HG02981 (cell line): ENCODE measurements at regions not wholly inside any gene's neighbourhood (a gene's known extent, or its start where the extent isn't known, plus 50 kb on each side); places are given as distances from the start of the nearest gene placed in this dataset.
"Not testable (repeated sequence)": the region's sequence is repeated elsewhere in the genome, so short reads cannot be mapped to it uniquely, and the experiment has no call there.

Experiments used
- ATAC-seq: cut with Tn5 transposase; IDR thresholded peaks from one replicate; pipeline ENCODE4 v1.9.1; 2021; ENCODE audit warnings: mild to moderate bottlenecking, moderate library complexity; ENCODE audit not compliant: unreplicated experiment

DNA sequence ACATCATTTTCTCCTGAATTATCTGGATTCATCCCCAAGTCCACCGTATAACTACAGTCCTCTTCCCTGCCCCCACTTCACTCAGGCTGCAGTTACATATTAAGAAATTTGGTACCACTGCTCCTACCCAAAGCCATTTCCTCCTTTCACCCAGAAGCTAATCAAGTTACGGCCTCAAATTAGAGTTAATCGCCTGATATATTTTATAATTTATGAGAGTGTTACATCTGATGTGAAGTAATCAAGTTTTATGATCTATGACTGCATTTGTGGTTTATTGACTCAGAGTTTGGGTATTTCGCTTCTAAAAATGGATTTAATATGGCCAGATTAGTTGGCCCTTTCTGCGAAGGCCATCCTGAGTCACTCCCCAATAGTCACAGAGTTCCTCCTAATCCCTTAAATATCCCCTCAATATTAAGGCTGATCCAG is 223.6 kb upstream of the KIF2A start:
- ATAC-seq: no peak

DNA sequence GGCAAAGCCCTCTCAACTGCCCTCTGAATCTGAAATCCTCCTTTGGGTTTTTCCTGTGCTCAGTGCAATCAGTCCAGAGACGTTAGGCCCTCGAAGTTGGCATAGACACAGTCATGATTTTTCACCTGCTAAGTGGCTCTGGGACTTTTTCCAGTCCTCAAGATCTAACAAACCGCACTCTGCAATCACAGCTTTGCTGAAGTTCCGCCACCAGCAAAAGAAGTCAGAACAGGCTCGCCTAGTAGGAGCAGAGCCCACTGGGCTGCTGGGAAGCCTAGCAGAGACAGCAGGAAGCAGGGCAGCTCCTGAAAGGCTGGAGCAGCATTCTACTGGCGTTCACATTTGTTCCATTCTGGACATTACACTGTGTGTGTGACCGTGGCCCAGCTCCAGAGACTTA is 222.8 kb upstream of the KIF2A start:
- ATAC-seq: no peak

DNA sequence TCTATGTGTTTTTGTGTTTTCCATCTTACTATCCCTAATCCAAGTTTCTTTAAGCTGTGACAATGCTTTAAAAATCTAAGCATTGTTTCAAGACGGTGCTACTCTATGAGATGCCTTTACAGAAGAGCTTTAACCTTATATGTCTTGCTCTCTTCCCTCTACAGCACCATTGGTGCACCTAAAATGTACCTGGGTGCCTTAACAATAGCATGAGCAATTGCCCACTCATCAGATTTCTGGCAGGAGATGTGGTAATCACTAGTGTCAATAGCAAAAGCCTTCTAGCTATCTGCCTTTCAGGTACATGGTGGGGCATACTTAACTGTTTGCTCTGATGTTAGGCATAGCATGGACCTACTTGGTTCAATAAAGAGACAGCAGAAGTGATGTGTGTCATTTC is 222.3 kb upstream of the KIF2A start:
- ATAC-seq: no peak

DNA sequence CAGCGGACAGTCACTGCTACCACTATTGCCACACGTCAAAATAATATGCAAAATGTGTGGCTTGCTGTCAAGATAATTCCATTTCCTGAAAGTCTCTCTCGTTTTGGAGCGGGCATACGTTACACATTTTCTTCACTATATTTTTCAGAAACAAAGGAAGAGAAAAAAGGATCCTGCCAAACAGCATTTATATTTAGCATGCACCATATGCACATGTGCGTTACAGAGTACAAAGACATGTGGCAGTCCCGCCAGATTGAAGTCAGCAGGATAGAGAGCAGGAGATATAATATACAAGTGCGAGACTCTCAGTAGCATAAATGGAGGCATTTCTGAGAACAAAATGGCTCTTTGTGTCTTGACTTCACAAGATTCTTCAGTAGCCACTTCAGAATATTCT is 221.6 kb upstream of the KIF2A start:
- no peak for ATAC-seq

DNA sequence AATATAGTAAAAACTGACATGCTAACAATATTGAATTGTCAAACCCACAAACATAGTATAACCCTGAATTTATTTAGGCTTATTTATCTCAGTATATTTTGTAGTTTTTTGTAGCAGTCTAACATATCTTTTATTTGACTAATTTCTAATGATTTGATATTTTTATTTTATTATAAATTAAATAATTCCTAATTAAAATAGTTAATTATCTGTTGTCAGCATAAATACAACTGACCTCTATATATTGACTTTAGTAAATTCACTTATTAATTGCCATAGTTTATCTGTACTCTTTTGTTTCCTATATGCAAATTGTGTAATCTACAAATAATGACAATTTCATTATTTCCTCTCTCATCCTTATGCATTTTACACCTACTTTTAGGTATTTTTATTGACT is 215.1 kb upstream of the KIF2A start:
- no peak for ATAC-seq

DNA sequence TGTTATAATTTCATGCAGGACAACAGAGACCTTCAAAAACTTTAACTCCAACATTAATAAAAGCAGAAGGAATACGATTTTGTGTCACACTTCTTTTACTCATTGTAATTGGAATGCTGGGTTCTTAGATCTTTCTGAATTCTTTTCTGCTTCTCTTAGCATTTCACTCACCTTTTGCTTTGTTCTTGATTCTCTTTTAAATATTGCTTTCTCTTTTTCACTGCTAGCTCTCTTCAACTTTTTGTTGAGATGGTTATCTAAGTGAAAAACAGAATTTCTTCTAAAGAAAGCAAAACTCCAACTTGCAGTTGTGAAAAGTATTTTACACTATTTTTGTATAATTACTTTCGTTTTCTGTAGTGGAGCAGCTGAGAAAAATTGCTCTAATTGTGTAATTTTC is 212.6 kb upstream of the KIF2A start:
- ATAC-seq: no peak

DNA sequence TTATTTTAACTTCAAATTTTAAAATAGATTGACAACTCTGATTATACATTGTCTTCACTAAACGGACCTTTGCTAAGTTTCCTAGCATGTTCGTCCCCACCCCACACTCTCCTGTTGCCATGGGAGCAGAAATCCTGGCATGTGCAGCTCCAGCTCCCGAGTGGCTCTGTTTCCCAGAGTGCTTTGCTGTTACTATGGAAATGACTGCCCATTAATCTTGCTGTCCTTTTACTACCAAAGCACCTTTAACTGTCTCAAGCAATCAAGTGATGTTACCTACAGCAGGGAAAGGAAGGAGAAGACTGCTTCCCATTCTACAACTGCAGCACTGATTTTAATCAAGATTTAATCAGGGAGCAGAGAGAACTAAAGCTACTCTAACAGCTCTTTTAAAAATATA is 212.0 kb upstream of the KIF2A start:
- ATAC-seq: no peak

DNA sequence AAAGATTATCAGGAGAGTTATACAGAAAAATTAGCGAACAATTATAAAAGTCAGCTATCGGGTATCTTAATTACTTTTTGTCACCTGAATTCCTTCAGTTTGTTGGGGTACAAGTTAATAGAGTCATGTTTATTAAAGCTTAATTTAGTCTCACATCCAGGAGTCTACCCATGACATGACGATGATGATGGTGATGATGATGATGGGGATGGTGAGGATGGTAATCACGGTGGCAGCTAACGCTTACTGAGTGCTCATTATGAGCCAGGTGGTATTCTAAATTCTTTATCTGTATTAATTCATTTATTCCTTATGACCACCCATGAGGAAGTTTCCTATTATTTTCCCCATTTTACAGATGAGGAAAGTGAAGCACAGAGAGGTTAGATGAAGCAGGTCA is 208.6 kb upstream of the KIF2A start:
- no peak for ATAC-seq

DNA sequence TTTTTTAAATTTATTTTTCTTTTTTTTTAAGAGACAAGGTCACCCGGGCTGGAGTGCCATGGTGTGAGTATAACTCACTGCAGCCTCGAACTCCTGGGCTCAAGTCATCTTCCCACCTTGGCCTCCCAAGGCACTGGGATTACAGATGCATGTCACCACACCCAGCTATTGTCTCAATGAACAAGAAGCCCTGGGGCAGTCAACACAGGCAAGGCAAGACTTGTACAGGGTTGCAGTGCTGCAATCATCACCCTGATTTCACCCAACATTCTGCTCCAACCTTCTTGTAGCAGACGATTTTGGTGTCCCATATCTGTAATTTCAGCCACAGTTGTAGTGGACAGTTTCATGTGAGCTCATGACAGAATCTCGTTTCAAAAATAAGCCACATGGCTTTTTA is 205.8 kb upstream of the KIF2A start:
- no peak for ATAC-seq

DNA sequence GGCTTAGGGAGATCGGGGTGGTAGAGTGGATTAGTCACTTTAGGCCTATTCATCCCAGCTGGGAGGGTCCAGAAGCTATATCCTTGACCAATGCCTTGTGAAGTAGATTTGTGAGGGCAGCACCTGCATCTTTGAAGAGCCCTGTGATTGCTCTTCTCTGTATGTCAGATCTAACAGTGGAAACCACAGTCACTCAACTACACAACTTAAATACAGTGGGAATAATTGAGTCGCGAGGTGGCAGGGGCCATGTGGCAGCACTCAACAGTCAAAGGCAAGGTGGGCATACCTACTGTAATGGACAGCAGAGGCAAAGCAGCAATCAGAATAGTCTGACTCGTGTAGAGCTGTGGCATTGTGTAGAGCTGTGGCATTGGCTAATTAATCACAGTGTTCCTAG is 202.1 kb upstream of the KIF2A start:
- not testable (repeated sequence) for ATAC-seq

DNA sequence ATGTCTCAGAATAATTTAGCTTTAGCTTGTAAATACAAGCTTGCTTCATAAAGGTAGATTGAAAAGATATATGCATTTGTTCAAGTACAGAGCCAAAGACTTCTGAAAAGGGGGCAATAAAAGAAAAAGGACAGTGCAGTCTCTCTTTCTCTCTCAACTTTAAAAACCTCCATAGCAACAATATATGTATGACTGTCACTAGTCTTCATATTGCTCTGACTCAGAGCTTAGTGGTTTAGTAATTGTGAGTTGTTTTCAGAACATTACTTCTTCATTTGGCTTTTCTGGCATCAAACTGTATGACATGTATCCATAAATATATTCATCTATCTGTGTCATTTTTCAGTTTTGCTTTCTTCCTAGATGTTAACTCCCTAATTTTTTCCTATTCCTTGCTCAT is 194.6 kb upstream of the KIF2A start:
- ATAC-seq: no peak

DNA sequence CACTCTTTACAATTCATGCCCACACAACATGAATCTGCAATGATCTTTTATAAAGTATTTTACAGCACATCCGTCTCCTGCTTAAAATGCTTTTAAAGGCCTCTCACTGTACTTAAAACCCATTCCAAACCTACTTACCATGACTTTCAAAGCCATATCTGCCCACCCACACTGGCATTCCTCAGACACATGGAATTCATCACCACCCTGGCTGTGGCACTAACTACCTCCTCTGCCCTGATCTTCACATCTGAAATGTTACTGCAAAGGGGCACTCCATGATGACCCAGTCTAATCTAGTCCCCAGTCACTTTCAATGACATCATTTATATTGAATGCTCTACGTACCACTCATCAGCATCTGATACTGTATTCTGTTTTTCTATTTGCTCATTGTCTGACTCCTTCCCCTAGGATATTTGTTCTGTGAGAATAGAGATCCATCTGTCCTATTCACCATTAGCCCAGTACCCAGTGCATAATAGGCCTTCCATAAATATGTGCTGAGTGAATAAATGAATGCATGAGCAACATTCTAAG is 193.2 kb upstream of the KIF2A start:
- ATAC-seq: no peak

DNA sequence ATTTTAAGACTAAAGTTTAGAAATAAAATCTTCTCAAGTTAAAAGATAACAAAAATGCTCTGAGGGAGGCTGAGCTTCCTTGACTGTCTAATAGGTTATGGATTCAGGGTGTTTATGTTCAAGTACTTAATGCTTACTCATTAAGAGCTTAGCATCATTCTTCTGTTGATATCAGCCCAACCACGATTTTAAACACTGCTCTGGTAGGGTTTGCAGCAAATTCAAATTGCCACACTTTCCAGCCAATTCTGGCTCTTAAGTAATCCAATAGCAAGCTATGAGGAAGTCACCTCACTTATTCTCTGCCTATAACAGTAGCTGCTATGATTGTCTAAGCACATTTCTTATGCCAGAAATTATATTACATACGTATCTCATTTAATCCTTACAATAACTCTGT is 191.0 kb upstream of the KIF2A start:
- no peak for ATAC-seq

DNA sequence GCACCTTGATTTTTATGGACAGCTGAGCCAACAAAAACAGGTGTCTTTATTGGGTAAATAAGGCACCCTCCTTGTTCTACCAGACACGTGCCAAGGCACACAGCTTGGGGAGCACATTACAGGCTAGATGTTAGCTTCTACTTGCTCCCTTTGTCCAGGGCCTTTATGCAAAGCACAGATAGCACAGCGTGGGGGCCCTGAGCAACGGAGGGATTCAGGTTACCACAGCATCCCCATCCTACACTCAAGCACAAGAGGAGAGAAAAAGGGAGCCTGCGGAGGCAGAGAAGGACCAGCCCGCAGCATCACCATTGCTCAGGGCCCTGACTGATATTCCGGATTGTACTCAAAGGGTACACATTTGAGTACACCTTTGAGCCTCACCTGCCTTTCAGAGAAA is 181.7 kb upstream of the KIF2A start:
- no peak for ATAC-seq

DNA sequence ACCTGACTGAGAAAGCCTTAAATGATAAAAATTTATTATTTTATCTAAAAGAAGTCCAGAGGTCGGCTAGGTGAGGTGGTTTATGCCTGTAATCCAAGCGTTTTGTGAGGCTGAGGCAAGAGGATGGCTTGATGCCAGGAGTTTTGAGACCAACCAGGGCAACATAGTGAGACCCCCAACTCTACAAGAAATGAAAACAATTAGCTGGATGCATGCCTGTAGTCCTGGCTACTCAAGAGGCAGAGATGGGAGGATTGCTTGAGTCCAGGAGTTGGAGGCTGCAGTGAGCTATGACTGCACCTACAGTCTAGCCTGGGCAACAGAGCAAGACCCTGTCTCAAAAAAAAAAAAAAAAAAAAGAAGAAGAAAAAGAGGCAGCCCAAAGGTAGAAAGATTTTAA is 179.9 kb upstream of the KIF2A start:
- no peak for ATAC-seq

DNA sequence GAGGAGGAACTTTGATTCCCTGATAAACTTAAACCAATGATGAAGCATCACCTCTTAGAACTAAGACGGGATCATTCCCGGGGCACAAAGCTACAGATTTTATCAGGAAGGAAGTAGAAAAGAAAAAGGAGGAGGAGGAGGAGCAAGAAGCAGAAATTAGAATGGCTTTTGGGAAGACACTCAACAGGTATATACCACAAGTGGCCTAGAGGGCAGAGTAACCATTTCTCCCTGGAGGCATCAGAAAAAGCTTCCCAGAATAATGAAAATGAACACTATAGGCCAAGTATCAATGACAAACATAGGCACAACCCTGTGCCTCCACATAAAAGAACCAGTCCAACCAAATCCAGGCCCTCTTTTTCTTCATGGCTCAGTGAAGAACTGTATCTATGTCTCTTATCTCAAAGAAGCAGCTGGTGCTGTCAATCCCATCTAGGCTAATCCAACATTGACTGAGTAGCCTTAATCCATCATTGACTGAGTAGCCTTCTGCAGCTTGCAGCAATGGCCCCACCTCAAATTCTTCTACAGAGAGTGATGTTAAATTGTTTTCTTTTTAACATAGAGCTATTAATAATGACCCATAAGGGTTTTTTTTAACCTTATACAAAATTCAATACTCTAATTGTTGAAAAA is 178.8 kb upstream of the KIF2A start:
- no peak for ATAC-seq

DNA sequence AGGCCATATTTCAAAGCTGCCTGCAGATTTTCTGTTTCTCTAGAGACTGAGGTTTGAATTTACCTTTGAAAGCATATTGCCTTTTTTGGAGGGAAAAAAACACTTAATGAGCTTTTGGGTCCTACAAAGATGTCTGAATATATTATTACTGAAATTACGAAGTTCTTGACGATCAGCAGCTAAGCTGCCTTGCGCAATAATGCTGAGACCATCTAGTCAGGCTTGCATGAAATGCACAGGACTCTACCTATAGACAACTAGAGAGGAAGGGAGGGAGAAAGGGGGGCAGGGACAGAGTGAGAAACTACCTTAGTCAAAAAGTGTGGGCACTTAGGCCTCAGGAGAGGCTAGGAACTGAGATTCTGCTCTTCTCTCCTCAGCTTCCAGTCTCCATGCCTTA is 175.9 kb upstream of the KIF2A start:
- no peak for ATAC-seq

DNA sequence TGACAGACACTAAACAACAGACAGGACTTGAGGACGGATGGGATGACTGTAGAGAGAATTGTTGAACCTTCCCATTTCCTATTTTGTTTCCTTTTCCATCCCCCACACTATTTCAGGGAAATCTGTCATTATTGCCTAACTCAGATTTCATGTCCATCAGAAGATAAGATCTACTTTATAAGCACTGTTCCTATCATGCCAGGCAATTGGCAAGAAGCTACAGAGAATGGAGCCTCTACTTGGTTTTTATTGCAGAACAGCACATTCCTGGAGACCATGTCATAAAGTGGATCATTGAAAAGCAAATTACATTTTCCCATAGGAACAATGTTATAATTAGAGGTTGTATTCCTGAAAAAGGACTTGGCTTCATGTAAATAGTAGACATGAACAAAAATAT is 173.7 kb upstream of the KIF2A start:
- no peak for ATAC-seq

DNA sequence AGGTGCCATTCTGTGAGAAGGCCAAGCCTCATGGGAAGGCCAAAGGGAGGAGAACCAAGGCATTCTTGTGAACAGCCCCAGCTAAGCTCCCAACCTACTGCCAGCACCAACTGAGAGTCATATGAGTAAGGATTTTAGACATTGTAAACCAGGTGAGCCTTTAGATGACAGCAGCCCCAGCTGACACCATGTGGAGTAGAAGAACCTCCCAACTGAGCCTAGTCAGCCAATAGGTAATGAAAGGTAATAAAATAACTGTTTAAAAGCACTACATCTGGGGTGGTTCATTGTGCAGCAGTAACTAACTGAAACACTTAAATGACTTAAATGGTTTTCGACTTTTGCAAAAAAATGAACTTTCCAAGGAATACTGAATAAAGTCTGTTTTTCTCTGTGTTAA is 172.6 kb upstream of the KIF2A start:
- no peak for ATAC-seq

DNA sequence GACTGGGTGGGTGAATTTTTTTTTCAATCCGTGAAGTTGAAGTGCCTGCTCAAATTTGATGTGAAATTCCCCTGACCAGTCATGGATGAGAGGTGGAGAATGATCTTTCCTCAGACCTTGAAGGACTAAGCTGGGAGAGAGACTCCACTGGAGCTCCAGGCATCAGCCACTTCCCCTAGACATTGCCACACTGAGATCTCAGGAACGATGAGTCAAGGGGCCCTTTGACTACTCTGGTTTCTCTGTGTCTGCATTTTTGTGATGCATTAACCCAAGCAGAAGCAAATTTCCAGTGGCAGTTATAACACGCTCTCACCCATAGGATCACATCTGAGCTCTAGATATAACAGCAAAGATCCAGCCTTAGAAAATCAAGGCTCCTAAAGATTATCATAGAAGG is 171.2 kb upstream of the KIF2A start:
- ATAC-seq: no peak

DNA sequence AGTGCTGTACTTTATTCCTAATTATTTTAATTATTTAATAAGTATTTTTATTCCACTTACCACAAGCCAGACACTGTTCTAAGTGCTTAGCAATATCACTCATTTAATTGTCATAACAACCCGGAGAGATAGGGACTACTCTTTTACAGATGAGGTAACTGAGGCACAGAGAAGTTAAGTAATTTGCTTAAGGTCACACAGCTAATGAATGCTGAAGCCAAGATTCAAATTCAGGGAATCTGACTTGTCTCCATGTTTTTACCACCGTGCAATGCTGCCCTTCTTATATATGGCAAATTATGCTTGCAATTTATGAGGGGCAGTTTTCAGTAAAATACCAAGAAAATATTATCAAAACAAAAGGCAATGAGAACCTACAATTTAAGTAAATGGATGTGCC is 168.4 kb upstream of the KIF2A start:
- ATAC-seq: no peak

DNA sequence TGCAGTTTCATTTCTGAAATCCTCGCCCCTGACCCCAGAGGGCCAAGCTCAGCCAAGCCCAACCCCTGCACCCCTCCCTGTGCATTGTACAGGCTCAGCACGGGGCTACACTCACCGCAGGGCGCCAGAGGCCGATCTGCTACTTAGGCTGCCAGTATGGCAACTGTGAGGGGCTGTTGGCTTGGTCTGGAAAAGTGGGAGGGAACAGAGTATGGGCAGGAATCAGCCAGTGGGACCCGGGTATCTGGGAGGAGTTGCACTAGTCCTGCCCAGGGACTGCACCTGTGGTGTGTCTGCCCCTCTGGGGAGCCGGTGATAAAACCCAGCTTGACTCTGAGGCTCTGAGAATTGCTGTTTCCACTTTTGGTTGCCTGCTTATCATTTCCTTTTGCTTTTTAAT is 167.4 kb upstream of the KIF2A start:
- ATAC-seq: no peak

DNA sequence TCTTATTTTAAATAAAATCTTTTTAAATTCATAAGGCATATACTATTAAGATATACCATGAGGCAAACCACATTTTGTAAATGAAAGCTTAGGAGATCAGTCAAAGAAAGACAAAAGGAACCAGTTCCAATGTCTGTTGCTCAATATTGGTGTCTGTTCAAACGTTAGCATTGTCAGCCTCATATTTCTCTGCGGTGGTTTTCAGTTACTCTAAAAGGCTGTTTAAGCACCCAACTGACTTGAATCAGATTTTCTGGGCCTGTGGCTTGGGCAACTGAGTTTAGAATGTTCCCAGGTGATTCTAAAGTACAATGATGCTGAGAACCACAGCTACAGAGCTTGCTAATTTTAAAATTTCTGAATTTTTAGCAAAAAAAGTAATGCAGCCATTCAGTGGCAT is 166.3 kb upstream of the KIF2A start:
- ATAC-seq: no peak
